Prostate gland (tissue), 2 donors: ENCODE measurements at regions not wholly inside any gene's neighbourhood (a gene's known extent, or its start where the extent isn't known, plus 50 kb on each side); places are given as distances from the start of the nearest gene placed in this dataset.

Experiments used
- CTCF ChIP-seq, 4 experiments: fragments of 200-600 bp in 2 of 4; fragments of 450-650 bp in 2 of 4; sonication (generic) in 2 of 4; IDR thresholded peaks; 1 replicate in 3 of 4; 2 replicates in 1 of 4; pipeline ENCODE4 v1.5.1; 2016 to 2019; ENCODE audit warnings: antibody characterized with exemption in 4 of 4, mild to moderate bottlenecking in 2 of 4, moderate library complexity in 2 of 4
- POLR2A ChIP-seq: fragments of 450-650 bp; IDR thresholded peaks from one replicate; pipeline ENCODE4 v1.6.1; 2016; ENCODE audit warnings: antibody characterized with exemption, mild to moderate bottlenecking
- POLR2AphosphoS5 ChIP-seq: sonication (generic); formaldehyde crosslinking; IDR thresholded peaks from one replicate; pipeline ENCODE4 v1.6.1; 2017; ENCODE audit warnings: antibody characterized with exemption

DNA sequence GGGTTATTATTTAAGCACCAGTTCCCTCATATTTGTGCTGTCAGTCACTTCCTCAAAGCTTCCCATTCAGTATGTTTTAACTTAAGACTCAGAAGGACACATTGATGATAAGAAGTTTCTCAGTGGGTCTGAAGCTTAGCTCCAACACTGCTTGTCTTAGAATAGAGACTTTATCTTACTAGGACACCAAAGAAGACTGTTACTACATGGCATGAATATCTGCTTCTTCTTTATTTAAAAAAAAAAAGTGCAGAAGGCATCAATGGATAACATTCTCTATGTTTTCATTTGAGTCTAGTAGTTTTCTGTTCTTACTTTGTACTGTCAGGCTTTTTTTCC is 404.2 kb downstream of the DAD1 start:
- TF ChIP-seq POLR2A: no peak
- TF ChIP-seq CTCF (IDR thresholded peaks at IDR 0.05): no peak
- no peak for TF ChIP-seq POLR2AphosphoS5
